Glutamatergic neuron (in vitro differentiated cells): ENCODE measurements at regions not wholly inside any gene's neighbourhood (a gene's known extent, or its start where the extent isn't known, plus 50 kb on each side); places are given as distances from the start of the nearest gene placed in this dataset.

ENCODE experiments used
- DNase-seq: peaks from one replicate; pipeline ENCODE4 v3.0.0; 2022
- H3K27ac Mint-ChIP-seq: one replicate; pipeline ENCODE4 v1.8.0; 2020; ENCODE audit warnings: mild to moderate bottlenecking, mixed read lengths, inconsistent platforms; ENCODE audit not compliant: unreplicated experiment
- H3K27me3 Mint-ChIP-seq: one replicate; pipeline ENCODE4 v1.8.0; 2020; ENCODE audit warnings: mild to moderate bottlenecking, moderate library complexity, mixed read lengths, inconsistent platforms; ENCODE audit not compliant: unreplicated experiment
- H3K36me3 Mint-ChIP-seq: one replicate; pipeline ENCODE4 v1.8.0; 2020; ENCODE audit warnings: mild to moderate bottlenecking, mixed read lengths, inconsistent platforms; ENCODE audit not compliant: unreplicated experiment
- H3K4me1 Mint-ChIP-seq: one replicate; pipeline ENCODE4 v1.8.0; 2020; ENCODE audit warnings: mild to moderate bottlenecking, low read depth, mixed read lengths, inconsistent platforms; ENCODE audit not compliant: unreplicated experiment
- H3K4me3 Mint-ChIP-seq: one replicate; pipeline ENCODE4 v1.8.0; 2020; ENCODE audit warnings: mild to moderate bottlenecking, mixed read lengths, inconsistent platforms; ENCODE audit not compliant: unreplicated experiment
- H3K9me3 Mint-ChIP-seq: one replicate; pipeline ENCODE4 v1.8.0; 2020; ENCODE audit warnings: mild to moderate bottlenecking, moderate library complexity, mixed read lengths, inconsistent platforms; ENCODE audit not compliant: unreplicated experiment
- TF ChIP-seq, protein P1 (sequence below): fragments of 200-600 bp; sonication (generic); IDR thresholded peaks from one replicate; pipeline ENCODE4 v1.5.0; 2021; ENCODE audit not compliant: partially characterized antibody, unreplicated experiment

DNA sequence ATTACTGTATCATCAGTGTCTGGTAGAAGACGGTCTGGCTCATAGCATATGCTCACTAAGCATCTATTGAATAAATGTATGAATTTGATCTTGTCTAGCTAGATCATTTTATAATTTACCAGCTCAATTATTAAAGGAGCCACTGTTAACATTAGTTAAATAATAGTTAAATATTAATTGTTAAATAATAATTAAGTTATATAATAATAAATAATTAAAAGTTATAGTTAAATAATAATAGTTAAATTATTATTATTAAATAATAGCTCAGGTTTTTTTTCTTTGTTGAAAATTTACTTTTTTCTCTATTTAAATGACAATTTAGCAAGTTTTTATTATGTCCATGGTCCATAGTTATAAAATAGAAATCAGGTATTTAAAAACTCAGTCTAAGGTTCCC lies 274.4 kb downstream of the OXSM start:
- TF ChIP-seq, protein P1, sequence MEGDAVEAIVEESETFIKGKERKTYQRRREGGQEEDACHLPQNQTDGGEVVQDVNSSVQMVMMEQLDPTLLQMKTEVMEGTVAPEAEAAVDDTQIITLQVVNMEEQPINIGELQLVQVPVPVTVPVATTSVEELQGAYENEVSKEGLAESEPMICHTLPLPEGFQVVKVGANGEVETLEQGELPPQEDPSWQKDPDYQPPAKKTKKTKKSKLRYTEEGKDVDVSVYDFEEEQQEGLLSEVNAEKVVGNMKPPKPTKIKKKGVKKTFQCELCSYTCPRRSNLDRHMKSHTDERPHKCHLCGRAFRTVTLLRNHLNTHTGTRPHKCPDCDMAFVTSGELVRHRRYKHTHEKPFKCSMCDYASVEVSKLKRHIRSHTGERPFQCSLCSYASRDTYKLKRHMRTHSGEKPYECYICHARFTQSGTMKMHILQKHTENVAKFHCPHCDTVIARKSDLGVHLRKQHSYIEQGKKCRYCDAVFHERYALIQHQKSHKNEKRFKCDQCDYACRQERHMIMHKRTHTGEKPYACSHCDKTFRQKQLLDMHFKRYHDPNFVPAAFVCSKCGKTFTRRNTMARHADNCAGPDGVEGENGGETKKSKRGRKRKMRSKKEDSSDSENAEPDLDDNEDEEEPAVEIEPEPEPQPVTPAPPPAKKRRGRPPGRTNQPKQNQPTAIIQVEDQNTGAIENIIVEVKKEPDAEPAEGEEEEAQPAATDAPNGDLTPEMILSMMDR: no peak
- Mint-ChIP-seq H3K36me3 (no peaks in the 10 kb centered on the region), H3K4me3 (no peak overlapping the region), H3K9me3 (no peaks in the 10 kb centered on the region), H3K27ac (no peak overlapping the region), H3K27me3 (no peaks in the 10 kb centered on the region), H3K4me1 (no peaks in the 10 kb centered on the region)
- no peak for DNase-seq

DNA sequence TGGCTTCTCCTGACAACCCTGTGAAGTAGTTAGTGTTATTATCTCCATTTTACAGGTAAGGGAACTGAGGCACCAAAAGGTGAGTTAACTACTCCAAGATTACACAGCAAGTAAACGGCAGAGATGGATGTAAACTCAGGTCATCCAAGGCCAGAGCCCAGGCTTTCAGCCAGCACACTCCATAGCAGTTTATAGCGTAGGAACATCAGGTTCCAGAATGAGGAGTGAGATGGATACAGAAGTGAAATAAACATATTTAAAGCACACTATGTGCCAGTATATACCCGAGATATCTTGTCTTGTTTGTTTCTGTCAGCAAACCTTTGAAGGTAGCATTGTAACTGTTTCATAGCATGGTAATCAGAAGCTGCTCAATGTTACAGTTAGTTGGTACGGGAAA lies 279.0 kb downstream of the OXSM start:
- Mint-ChIP-seq H3K4me1 (no peaks in the 10 kb centered on the region), H3K4me3 (no peak overlapping the region), H3K36me3 (no peaks in the 10 kb centered on the region), H3K27ac (no peak overlapping the region), H3K9me3 (no peaks in the 10 kb centered on the region), H3K27me3 (no peaks in the 10 kb centered on the region)
- TF ChIP-seq, protein P1: no peak
- DNase-seq: no peak

DNA sequence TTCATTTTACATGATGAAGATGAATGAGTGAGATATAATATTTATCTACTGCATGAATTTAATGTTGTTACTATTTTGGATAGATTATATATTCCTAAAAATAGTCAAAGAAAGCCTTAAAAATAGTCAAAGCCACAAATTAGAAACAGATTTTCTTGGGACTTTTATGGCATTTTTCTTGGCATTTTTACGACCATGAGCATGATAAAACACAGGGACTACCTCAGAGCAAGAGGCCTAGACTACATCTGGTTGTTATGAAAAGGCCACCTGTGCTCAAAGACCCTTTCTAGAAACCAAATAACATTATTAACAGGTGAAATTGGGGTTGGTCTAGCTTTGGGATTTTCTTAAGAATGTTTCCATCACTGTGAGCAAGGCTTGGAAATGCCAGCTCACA lies 281.0 kb downstream of the OXSM start:
- Mint-ChIP-seq H3K27me3 (no peaks in the 10 kb centered on the region), H3K36me3 (no peaks in the 10 kb centered on the region), H3K9me3 (no peaks in the 10 kb centered on the region), H3K27ac (no peak overlapping the region), H3K4me1 (no peaks in the 10 kb centered on the region), H3K4me3 (no peak overlapping the region)
- DNase-seq: no peak
- TF ChIP-seq, protein P1: no peak

- TF ChIP-seq, protein P1: no peak
- Mint-ChIP-seq H3K36me3 (no peaks in the 10 kb centered on the region), H3K4me1 (no peaks in the 10 kb centered on the region), H3K27ac (no peak overlapping the region), H3K27me3 (no peaks in the 10 kb centered on the region), H3K9me3 (no peaks in the 10 kb centered on the region), H3K4me3 (no peak overlapping the region)
- no peak for DNase-seq
Measured at GRCh38 chr3:26074080-26074479, 284.2 kb downstream of the OXSM start.

DNA sequence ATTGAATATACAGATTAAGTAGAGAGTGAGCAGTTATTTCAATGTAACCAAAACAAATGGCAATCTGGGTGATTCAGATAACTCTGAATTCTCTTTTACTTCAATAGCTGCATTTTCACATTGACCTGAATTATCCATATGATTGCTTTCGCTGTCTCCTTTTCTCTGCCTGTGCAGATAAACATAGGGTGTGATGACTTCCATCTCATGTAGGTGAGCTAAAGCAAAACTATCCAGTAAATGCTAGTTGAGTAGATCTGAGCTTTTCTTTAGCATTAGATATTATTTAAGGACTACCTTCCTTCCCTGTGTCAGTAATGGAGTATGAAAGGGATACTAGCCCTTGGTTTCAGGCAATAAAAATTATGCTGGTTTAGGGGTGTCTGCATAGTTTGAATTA lies 288.6 kb downstream of the OXSM start:
- no peaks in the 10 kb centered on the region for H3K36me3 Mint-ChIP-seq
- TF ChIP-seq, protein P1: no peak
- no peak overlapping the region for H3K4me3 Mint-ChIP-seq
- no peaks in the 10 kb centered on the region for H3K4me1 Mint-ChIP-seq
- peaks cover 4% of the 10 kb centered on the region for H3K27me3 Mint-ChIP-seq
- no peak overlapping the region for H3K27ac Mint-ChIP-seq
- peaks cover 3% of the 10 kb centered on the region for H3K9me3 Mint-ChIP-seq
- DNase-seq: no peak
